ENCODE measurements at regions not wholly inside any gene's neighbourhood (a gene's known extent, or its start where the extent isn't known, plus 50 kb on each side); places are given as distances from the start of the nearest gene placed in this dataset.

DNA sequence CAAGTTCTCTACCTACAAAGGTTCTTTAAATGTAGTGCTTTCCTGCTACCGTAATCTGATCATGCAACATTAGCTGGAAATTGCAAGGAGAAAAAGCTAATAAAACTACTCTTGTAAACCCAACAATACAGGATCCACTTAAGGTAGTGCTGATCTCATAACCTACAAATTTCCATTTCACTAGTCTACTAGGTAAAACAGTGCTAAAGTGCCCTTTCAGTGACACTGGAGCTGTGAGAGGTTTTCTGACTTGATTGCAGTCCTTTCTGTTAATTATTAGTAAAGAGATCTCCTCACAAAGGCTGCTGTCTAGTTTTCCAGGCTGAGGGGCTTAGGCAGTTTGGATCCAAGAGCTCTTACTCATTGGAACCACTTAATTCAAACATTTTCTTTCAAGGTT is 1118.7 kb downstream of the SH3BGRL start:
- H4K20me1 ChIP-seq (ENCODE audit: insufficient read depth, low read length) = no peaks in the 10 kb centered on the region
- 0% methylated on average over 1 of the region's 1 CpG for WGBS (ENCODE audit: low lambda C conversion rate)
- in situ Hi-C loops (cut with HindIII; ENCODE audit: extremely low pct_ligation_motif_present, low pct_unique_long_range_greater_than_20kb) (no loop called here), intact Hi-C loops (cut with micrococcal nuclease; ENCODE audit: unreplicated experiment) (no loop called here)
- H3K27me3 ChIP-seq (ENCODE audit: control insufficient read depth in 1 of 2, insufficient read depth in 2 of 2, low read length in 2 of 2) = no peaks in the 10 kb centered on the region
- H3K79me2 ChIP-seq (ENCODE audit: insufficient read depth, low read length) = no peaks in the 10 kb centered on the region
- ATAC-seq = no peak
- CTCF ChIA-PET (ENCODE audit: low intra/inter-chr PET ratio, low total read pairs) = no interaction called here
- H3K27ac ChIP-seq (ENCODE audit: extremely low read length, insufficient read depth, low read length) = no peak overlapping the region
- H3K9ac ChIP-seq (ENCODE audit: insufficient read depth, low read depth, low read length) = no peak overlapping the region
- H3K4me1 ChIP-seq (ENCODE audit: insufficient read depth, low read length) = no peaks in the 10 kb centered on the region
- no peak for DNase-seq (ENCODE audit: low spot score)
- H3K36me3 ChIP-seq (replicated peaks in 1 of 2; ENCODE audit: control insufficient read depth in 1 of 2, insufficient read depth in 2 of 2, low read length in 2 of 2) = no peaks in the 10 kb centered on the region
- no TSS peak for BruUV-seq (replicated peaks)
- H3K4me2 ChIP-seq (ENCODE audit: low read depth, low read length) = no peak overlapping the region
- H3K4me3 ChIP-seq (replicated peaks in 1 of 3; ENCODE audit: insufficient read depth in 1 of 3, low read depth in 2 of 3, low read length in 3 of 3) = no peak overlapping the region
- POLR2A ChIA-PET = no interaction called here
- peaks cover 32% of the 10 kb centered on the region for H3K9me3 ChIP-seq (ENCODE audit: low read length)
- FAIRE-seq = no peak
- no peak for TF ChIP-seq FOSL1 (CRISPR knock-in tag; IDR thresholded peaks at IDR 0.05; ENCODE audit: borderline replicate concordance)
- TF ChIP-seq ZNF543 (CRISPR knock-in tag; IDR thresholded peaks at IDR 0.05) = no peak
- no peak for TF ChIP-seq HMGA1 (CRISPR knock-in tag; conservative IDR thresholded peaks at IDR 0.05)
- TF ChIP-seq ZNF264 (CRISPR knock-in tag; IDR thresholded peaks at IDR 0.05) = no peak
- no peak for TF ChIP-seq SATB2 (CRISPR knock-in tag; IDR thresholded peaks at IDR 0.05)
- TF ChIP-seq ZNF160 (CRISPR knock-in tag; IDR thresholded peaks at IDR 0.05) = no peak
- no peak for TF ChIP-seq SP4 (CRISPR knock-in tag; IDR thresholded peaks at IDR 0.05)
- no peak for TF ChIP-seq BCL6 (CRISPR knock-in tag; IDR thresholded peaks at IDR 0.05)
- no peak for TF ChIP-seq KLF12 (CRISPR knock-in tag; IDR thresholded peaks at IDR 0.05; ENCODE audit: borderline replicate concordance)
- TF ChIP-seq ZNF605 (CRISPR knock-in tag; IDR thresholded peaks at IDR 0.05) = no peak
- no peak for TF ChIP-seq PHF20 (CRISPR knock-in tag; IDR thresholded peaks at IDR 0.05)
- TF ChIP-seq, protein P1, sequence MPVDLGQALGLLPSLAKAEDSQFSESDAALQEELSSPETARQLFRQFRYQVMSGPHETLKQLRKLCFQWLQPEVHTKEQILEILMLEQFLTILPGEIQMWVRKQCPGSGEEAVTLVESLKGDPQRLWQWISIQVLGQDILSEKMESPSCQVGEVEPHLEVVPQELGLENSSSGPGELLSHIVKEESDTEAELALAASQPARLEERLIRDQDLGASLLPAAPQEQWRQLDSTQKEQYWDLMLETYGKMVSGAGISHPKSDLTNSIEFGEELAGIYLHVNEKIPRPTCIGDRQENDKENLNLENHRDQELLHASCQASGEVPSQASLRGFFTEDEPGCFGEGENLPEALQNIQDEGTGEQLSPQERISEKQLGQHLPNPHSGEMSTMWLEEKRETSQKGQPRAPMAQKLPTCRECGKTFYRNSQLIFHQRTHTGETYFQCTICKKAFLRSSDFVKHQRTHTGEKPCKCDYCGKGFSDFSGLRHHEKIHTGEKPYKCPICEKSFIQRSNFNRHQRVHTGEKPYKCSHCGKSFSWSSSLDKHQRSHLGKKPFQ (CRISPR knock-in tag; IDR thresholded peaks at IDR 0.05; ENCODE audit: insufficient replicate concordance) = no peak
- no peak for TF ChIP-seq ELF4 (CRISPR knock-in tag; IDR thresholded peaks at IDR 0.05; ENCODE audit: borderline replicate concordance)
- no peak for TF ChIP-seq ZBTB38 (CRISPR knock-in tag; IDR thresholded peaks at IDR 0.05)
- TF ChIP-seq, protein P2, sequence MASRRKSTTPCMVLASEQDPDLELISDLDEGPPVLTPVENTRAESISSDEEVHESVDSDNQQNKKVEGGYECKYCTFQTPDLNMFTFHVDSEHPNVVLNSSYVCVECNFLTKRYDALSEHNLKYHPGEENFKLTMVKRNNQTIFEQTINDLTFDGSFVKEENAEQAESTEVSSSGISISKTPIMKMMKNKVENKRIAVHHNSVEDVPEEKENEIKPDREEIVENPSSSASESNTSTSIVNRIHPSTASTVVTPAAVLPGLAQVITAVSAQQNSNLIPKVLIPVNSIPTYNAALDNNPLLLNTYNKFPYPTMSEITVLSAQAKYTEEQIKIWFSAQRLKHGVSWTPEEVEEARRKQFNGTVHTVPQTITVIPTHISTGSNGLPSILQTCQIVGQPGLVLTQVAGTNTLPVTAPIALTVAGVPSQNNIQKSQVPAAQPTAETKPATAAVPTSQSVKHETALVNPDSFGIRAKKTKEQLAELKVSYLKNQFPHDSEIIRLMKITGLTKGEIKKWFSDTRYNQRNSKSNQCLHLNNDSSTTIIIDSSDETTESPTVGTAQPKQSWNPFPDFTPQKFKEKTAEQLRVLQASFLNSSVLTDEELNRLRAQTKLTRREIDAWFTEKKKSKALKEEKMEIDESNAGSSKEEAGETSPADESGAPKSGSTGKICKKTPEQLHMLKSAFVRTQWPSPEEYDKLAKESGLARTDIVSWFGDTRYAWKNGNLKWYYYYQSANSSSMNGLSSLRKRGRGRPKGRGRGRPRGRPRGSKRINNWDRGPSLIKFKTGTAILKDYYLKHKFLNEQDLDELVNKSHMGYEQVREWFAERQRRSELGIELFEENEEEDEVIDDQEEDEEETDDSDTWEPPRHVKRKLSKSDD (CRISPR knock-in tag; IDR thresholded peaks at IDR 0.05; ENCODE audit: low read depth) = no peak
- TF ChIP-seq THAP11 (CRISPR knock-in tag; IDR thresholded peaks at IDR 0.05) = no peak
- no peak for TF ChIP-seq CEBPB (IDR thresholded peaks at IDR 0.05; ENCODE audit: borderline replicate concordance, low read depth, low read length)
- H2AFZ ChIP-seq (ENCODE audit: low read length) = no peak overlapping the region
